ENCODE measurements at regions not wholly inside any gene's neighbourhood (a gene's known extent, or its start where the extent isn't known, plus 50 kb on each side); places are given as distances from the start of the nearest gene placed in this dataset.

DNA sequence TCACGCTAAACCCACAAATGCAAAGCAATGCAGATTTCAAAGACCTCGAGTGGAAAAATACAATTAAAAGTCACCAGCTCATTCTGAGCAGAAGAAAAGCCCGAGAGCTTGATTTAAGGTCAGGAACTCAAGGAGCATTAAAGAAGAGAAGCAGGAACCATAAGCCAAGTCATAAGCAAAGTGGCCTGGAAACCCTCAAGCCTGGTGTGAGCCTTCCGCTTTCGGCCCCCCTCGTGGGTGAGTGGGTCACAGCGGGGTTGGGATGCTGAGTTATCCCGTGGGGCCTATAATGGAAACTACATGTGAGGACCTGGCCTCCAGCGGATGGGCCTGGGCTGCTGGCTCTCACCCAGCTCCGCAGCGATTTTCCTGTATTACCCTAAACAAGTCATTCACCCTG lies 504.3 kb downstream of the RAB28 start (continued):
- no peak for TF ChIP-seq MAFK (IDR thresholded peaks at IDR 0.05; ENCODE audit: low read length)

DNA sequence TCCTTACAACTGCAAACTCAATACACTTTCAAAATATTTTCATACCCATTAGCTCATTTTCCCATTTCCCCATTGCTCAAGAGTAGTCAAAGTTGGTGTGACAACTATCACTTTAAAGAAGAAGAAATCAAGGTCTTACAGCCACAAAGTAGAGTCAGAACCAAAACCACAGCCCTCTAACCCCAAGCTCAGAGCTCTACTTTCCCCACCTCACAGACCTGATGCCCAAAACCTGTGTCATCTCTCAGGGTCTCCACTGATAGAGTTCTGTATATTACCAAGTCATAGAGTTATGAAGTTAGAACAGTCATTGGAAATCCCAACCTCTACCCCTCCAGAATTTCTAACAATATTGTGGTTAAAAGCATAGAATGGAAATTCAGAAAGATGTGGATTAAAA lies 505.8 kb downstream of the RAB28 start:
- in situ Hi-C loops (cut with MboI) (no loop called here), intact Hi-C loops (cut with micrococcal nuclease) (no loop called here)
- Histone ChIP-seq H3K9ac (ENCODE audit: insufficient read depth in 1 of 2, low read depth in 2 of 2, low read length in 2 of 2) (no peak overlapping the region), H3K27me3 (ENCODE audit: control insufficient read depth in 2 of 2, insufficient read depth in 2 of 2, low read length in 2 of 2) (no peaks in the 10 kb centered on the region), H2AFZ (ENCODE audit: low read depth, low read length) (no peak overlapping the region), H4K20me1 (replicated peaks; ENCODE audit: control insufficient read depth, insufficient read depth, low read length) (no peaks in the 10 kb centered on the region), H3K79me2 (ENCODE audit: control insufficient read depth, insufficient read depth, low read length) (no peaks in the 10 kb centered on the region), H3K4me1 (replicated peaks in 1 of 2; ENCODE audit: control insufficient read depth in 2 of 2, insufficient read depth in 2 of 2, low read length in 2 of 2) (no peaks in the 10 kb centered on the region), H3K4me3 (no peak overlapping the region), H3K27ac (ENCODE audit: extremely low read depth, low read depth, low read length) (no peak overlapping the region), H3K9me3 (replicated peaks; ENCODE audit: control insufficient read depth, insufficient read depth, low read depth, low read length) (no peaks in the 10 kb centered on the region), H3K36me3 (ENCODE audit: control insufficient read depth, insufficient read depth, low read length) (no peaks in the 10 kb centered on the region), H3K4me2 (ENCODE audit: insufficient read depth, low read length) (no peak overlapping the region), H3K9me1 (ENCODE audit: control insufficient read depth, insufficient read depth, low read length) (no peaks in the 10 kb centered on the region)
- POLR2A ChIA-PET = no interaction called here
- ATAC-seq (no peak), DNase-seq (ENCODE audit: extremely low read depth in 1 of 4, low spot score in 3 of 4) (no peak), FAIRE-seq (no peak)
- BruUV-seq (replicated peaks) = no TSS peak
- TF ChIP-seq PTBP1 (IDR thresholded peaks at IDR 0.05; ENCODE audit: low read depth, low read length) (no peak), MCM3 (IDR thresholded peaks at IDR 0.05) (no peak), PHB (CRISPR knock-in tag; IDR thresholded peaks at IDR 0.05) (no peak), HEY1 (CRISPR knock-in tag; IDR thresholded peaks at IDR 0.05; ENCODE audit: borderline replicate concordance) (no peak), ZBTB17 (CRISPR knock-in tag; IDR thresholded peaks at IDR 0.05) (no peak), FOXA3 (CRISPR knock-in tag; conservative IDR thresholded peaks at IDR 0.05 in 1 of 2, IDR thresholded peaks at IDR 0.05 in 1 of 2) (no peak), ASH1L (IDR thresholded peaks at IDR 0.05; ENCODE audit: borderline replicate concordance, low read depth, partially characterized antibody) (no peak), MECOM (CRISPR knock-in tag; IDR thresholded peaks at IDR 0.05) (no peak), GTF2A2 (tag; IDR thresholded peaks at IDR 0.05) (no peak)
- TF ChIP-seq, protein P1, sequence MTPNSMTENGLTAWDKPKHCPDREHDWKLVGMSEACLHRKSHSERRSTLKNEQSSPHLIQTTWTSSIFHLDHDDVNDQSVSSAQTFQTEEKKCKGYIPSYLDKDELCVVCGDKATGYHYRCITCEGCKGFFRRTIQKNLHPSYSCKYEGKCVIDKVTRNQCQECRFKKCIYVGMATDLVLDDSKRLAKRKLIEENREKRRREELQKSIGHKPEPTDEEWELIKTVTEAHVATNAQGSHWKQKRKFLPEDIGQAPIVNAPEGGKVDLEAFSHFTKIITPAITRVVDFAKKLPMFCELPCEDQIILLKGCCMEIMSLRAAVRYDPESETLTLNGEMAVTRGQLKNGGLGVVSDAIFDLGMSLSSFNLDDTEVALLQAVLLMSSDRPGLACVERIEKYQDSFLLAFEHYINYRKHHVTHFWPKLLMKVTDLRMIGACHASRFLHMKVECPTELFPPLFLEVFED (CRISPR knock-in tag; conservative IDR thresholded peaks at IDR 0.05) = no peak
- CTCF ChIA-PET (ENCODE audit: low intra/inter-chr PET ratio) = no interaction called here

All from K562 (cell line).